Stimulated activated naive B cell treated with anti-CD40 and anti-IgM and Interleukin-4, amounts not matched to agents 10 μg/mL and 1 μg/mL and 100 μg/mL, for 72 hours (primary cell): ENCODE measurements at regions not wholly inside any gene's neighbourhood (a gene's known extent, or its start where the extent isn't known, plus 50 kb on each side); places are given as distances from the start of the nearest gene placed in this dataset.

Experiments
- ATAC-seq, 2 donors: fragments of 150-1000 bp; cut with Tn5 transposase; replicated peaks; 2 replicates each; pipeline ENCODE4 v1.10.0; 2021; ENCODE audit warnings: moderate library complexity in 1 of 2
- DNase-seq: peaks from one replicate; pipeline ENCODE4 v3.0.0; 2021
- H3K27ac Mint-ChIP-seq: one replicate; pipeline ENCODE4 v1.8.0; 2022; ENCODE audit warnings: mild to moderate bottlenecking, mixed read lengths
- H3K27me3 Mint-ChIP-seq, 2 donors: one replicate each; pipeline ENCODE4 v1.8.0; 2022; ENCODE audit warnings: mixed read lengths in 2 of 2
- H3K36me3 Mint-ChIP-seq, 2 donors: one replicate each; pipeline ENCODE4 v1.8.0; 2022; ENCODE audit warnings: mixed read lengths in 2 of 2, mild to moderate bottlenecking in 1 of 2
- H3K4me1 Mint-ChIP-seq, 2 donors: one replicate each; pipeline ENCODE4 v1.8.0; 2022; ENCODE audit warnings: mixed read lengths in 2 of 2, mild to moderate bottlenecking in 1 of 2
- H3K4me3 Mint-ChIP-seq, 2 donors: one replicate each; pipeline ENCODE4 v1.8.0; 2022; ENCODE audit warnings: mild to moderate bottlenecking in 2 of 2, mixed read lengths in 2 of 2, moderate library complexity in 1 of 2
- H3K9me3 Mint-ChIP-seq, 2 donors: one replicate each; pipeline ENCODE4 v1.8.0; 2022; ENCODE audit warnings: mixed read lengths in 2 of 2, mild to moderate bottlenecking in 1 of 2

DNA sequence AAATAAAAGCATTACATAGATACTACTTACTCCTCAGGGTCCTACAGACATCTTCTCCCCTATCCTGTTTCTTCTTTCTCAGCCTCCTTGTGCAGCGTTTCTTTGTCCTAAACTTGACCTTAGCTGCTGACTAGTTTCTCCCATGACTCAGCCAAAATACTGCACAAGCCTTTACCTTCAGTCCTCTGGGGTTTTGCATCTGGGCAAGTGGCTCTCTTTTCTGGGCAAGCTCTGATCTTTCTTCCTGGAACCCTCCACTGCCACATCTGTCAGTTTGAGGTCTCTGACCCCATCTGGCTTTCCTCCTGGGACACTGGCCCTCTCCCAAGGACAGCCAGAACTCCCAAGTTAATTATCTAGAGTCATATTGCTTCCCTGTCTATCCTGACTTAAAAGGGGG is 838.4 kb downstream of the DHX35 start:
- H3K9me3 Mint-ChIP-seq, result peaks cover 0 to 7% of the 10 kb centered on the region in 2 donors
- DNase-seq (no peak), ATAC-seq (no peak)
- no peaks in the 10 kb centered on the region for H3K36me3 Mint-ChIP-seq
- H3K27ac Mint-ChIP-seq, result no peak overlapping the region
- H3K4me1 Mint-ChIP-seq, result no peaks in the 10 kb centered on the region
- no peak overlapping the region for H3K4me3 Mint-ChIP-seq
- H3K27me3 Mint-ChIP-seq, result no peaks in the 10 kb centered on the region

GRCh38 chr20:39800111-39800510 is 838.0 kb downstream of the DHX35 start:
- H3K4me3 Mint-ChIP-seq, result no peak overlapping the region
- no peaks in the 10 kb centered on the region for H3K27me3 Mint-ChIP-seq
- H3K27ac Mint-ChIP-seq, result no peak overlapping the region
- no peaks in the 10 kb centered on the region for H3K36me3 Mint-ChIP-seq
- peaks cover 0 to 7% of the 10 kb centered on the region in 2 donors for H3K9me3 Mint-ChIP-seq
- ATAC-seq (peak in 1 of 2 donors; percentile 36), DNase-seq (no peak)
- H3K4me1 Mint-ChIP-seq, result no peaks in the 10 kb centered on the region

GRCh38 chr20:39799366-39799965 is 837.3 kb downstream of the DHX35 start:
- DNase-seq (no peak), ATAC-seq (no peak)
- Mint-ChIP-seq H3K27ac (no peak overlapping the region), H3K4me1 (no peaks in the 10 kb centered on the region), H3K9me3 (peaks cover under 1 to 7% of the 10 kb centered on the region in 2 donors), H3K27me3 (no peaks in the 10 kb centered on the region), H3K4me3 (no peak overlapping the region), H3K36me3 (no peaks in the 10 kb centered on the region)

- ATAC-seq, result no peak
- no peaks in the 10 kb centered on the region for H3K27me3 Mint-ChIP-seq
- no peak overlapping the region for H3K4me3 Mint-ChIP-seq
- no peak overlapping the region for H3K27ac Mint-ChIP-seq
- no peaks in the 10 kb centered on the region for H3K4me1 Mint-ChIP-seq
- DNase-seq, result no peak
- no peaks in the 10 kb centered on the region for H3K36me3 Mint-ChIP-seq
- peaks cover 4 to 7% of the 10 kb centered on the region in 2 donors for H3K9me3 Mint-ChIP-seq
Observed at GRCh38 chr20:39795401-39796272, 833.5 kb downstream of the DHX35 start.

GRCh38 chr20:39792334-39792733 is 830.2 kb downstream of the DHX35 start:
- Mint-ChIP-seq H3K4me1 (no peaks in the 10 kb centered on the region), H3K9me3 (peaks cover 2 to 4% of the 10 kb centered on the region in 2 donors), H3K4me3 (no peak overlapping the region), H3K36me3 (no peaks in the 10 kb centered on the region), H3K27me3 (no peaks in the 10 kb centered on the region), H3K27ac (no peak overlapping the region)
- DNase-seq (no peak), ATAC-seq (no peak)

DNA sequence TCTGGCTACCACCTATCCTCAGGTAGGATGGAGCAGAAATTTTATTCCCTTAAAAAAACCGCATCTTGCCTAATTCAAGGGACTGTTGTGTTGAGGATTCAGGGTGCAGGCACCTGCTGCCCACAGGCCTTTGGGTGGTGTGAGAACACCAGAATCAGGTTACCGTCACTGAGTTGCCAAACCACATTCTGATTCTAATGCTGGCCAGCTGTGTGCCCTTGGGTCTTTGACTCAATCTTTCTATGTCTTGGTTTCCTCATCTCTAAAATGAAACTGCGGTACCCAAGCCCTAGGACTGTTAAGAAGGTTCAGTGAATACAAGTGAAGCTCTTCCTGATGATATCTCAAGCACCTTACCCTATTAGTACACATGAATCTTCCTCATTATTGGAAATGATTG is 827.3 kb downstream of the DHX35 start:
- ATAC-seq (no peak), DNase-seq (no peak)
- H3K27me3 Mint-ChIP-seq, result no peaks in the 10 kb centered on the region
- no peak overlapping the region for H3K27ac Mint-ChIP-seq
- no peaks in the 10 kb centered on the region for H3K4me1 Mint-ChIP-seq
- H3K36me3 Mint-ChIP-seq, result no peaks in the 10 kb centered on the region
- peaks cover 2% of the 10 kb centered on the region in 2 donors for H3K9me3 Mint-ChIP-seq
- no peak overlapping the region for H3K4me3 Mint-ChIP-seq

GRCh38 chr20:39785252-39785917 is 823.2 kb downstream of the DHX35 start:
- peaks cover 0 to 2% of the 10 kb centered on the region in 2 donors for H3K9me3 Mint-ChIP-seq
- ATAC-seq (no peak), DNase-seq (no peak)
- H3K27ac Mint-ChIP-seq, result no peak overlapping the region
- no peak overlapping the region for H3K4me3 Mint-ChIP-seq
- H3K36me3 Mint-ChIP-seq, result no peaks in the 10 kb centered on the region
- no peaks in the 10 kb centered on the region for H3K4me1 Mint-ChIP-seq
- H3K27me3 Mint-ChIP-seq, result no peaks in the 10 kb centered on the region

- H3K36me3 Mint-ChIP-seq, result no peaks in the 10 kb centered on the region
- no peak for DNase-seq
- H3K4me1 Mint-ChIP-seq, result no peaks in the 10 kb centered on the region
- H3K27me3 Mint-ChIP-seq, result no peaks in the 10 kb centered on the region
- ATAC-seq, result no peak
- H3K4me3 Mint-ChIP-seq, result no peak overlapping the region
- no peak overlapping the region for H3K27ac Mint-ChIP-seq
- peaks cover 0 to 2% of the 10 kb centered on the region in 2 donors for H3K9me3 Mint-ChIP-seq
Observed at GRCh38 chr20:39784693-39785092, 822.5 kb downstream of the DHX35 start.

DNA sequence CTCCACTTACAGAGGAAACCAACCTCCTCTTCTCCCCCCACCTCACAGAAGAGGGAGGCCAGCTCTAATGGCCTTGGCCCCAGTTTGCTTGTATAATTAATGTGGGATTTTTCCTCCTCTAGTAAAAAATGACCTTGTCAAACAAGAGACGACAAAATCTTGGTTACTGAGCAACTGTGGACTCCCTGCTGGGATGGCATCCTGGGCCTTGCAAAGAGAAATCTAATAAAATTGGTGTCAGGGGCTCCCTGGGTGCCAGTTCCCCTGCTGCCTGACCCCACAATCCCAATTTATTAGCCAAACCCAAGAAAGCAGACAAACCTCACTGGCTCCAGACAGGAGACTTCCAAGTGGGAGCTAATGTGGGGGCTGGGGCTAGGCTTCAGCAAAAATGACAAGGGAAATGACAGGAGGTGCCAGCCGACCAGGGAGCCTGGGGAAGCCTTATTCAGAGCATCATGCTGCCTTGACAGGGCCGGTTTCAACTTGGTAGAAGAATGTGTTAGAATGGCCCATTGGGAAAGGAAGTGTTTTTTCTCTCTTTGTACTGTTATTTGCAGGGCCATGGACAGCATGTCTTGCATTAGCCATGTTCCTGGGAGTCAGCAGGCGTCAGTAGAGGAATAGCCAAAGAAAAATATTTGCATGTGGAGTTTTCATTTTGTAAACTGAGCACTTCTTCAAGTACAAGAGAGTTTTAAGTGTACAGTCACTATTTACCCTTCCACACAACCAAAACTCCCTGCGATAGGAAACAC is 816.9 kb downstream of the DHX35 start:
- Mint-ChIP-seq H3K36me3 (no peaks in the 10 kb centered on the region), H3K27ac (no peak overlapping the region), H3K4me3 (no peak overlapping the region), H3K9me3 (peaks cover 0 to 4% of the 10 kb centered on the region in 2 donors), H3K27me3 (no peaks in the 10 kb centered on the region), H3K4me1 (no peaks in the 10 kb centered on the region)
- DNase-seq (no peak), ATAC-seq (no peak)

DNA sequence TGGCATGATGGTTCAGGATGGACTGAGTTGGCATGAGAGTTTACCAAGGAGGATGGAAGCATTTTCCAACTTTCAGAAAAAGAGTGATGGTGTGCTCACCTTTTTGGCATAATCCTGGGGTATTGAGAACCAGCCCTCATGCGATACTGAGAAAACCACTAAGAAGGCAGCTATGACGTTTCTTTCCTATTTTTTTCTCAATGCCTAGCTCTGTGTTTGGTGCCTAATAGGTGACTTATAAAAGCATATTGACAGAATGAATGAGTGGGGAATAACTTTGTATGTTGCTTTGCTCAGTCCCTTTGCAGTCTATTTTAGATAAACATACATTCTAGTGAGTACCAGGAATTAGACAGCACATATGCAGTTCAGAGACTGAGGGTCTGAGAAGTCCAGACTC is 816.3 kb downstream of the DHX35 start:
- Mint-ChIP-seq H3K27ac (no peak overlapping the region), H3K4me3 (no peak overlapping the region), H3K4me1 (no peaks in the 10 kb centered on the region), H3K36me3 (no peaks in the 10 kb centered on the region), H3K9me3 (peaks cover 0 to 4% of the 10 kb centered on the region in 2 donors), H3K27me3 (no peaks in the 10 kb centered on the region)
- DNase-seq, result no peak
- ATAC-seq, result no peak

DNA sequence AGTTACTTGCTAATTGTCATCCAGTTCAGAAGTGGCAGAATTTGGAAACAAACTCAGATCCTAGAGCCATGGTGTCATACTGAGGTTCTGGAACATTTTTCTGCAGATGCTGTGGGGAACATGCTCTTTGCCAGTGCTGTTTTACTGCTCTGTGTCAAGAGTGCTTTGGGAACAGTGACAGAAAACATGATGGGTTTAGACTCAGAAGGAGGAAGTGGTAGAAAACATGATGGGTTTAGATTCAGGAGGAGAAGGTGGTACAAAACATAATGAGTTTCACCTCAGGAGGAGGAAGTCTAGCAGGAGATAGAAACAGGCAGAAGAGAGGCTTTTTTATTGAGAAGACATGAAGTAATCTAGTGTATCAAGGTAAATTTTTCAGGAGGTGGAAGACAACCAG is 815.5 kb downstream of the DHX35 start:
- no peak for DNase-seq
- H3K4me1 Mint-ChIP-seq, result no peaks in the 10 kb centered on the region
- H3K36me3 Mint-ChIP-seq, result no peaks in the 10 kb centered on the region
- no peak overlapping the region for H3K27ac Mint-ChIP-seq
- no peak overlapping the region for H3K4me3 Mint-ChIP-seq
- no peaks in the 10 kb centered on the region for H3K27me3 Mint-ChIP-seq
- H3K9me3 Mint-ChIP-seq, result peaks cover 0 to 2% of the 10 kb centered on the region in 2 donors
- no peak for ATAC-seq

DNA sequence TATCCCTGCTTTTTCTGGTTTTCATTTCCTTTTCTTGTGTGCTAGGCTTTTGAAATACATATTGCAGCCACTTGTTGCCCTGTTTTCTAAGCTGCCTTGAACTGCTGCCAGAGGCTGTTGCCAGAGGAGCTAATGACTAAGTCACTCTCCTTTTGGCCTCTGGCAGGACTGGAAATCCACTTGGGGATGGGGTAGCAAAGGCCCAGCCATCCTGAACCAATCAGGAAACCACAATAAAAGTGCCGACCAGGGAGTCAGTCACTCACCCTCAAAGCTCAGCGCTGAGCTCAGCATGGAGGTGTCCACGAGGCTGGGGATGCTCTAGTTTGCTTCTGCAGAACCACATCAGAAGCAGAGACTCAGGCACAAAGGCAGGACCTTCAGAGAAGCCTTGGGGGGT is 813.0 kb downstream of the DHX35 start:
- peaks cover 0 to 6% of the 10 kb centered on the region in 2 donors for H3K9me3 Mint-ChIP-seq
- ATAC-seq, result no peak
- DNase-seq, result no peak

DNA sequence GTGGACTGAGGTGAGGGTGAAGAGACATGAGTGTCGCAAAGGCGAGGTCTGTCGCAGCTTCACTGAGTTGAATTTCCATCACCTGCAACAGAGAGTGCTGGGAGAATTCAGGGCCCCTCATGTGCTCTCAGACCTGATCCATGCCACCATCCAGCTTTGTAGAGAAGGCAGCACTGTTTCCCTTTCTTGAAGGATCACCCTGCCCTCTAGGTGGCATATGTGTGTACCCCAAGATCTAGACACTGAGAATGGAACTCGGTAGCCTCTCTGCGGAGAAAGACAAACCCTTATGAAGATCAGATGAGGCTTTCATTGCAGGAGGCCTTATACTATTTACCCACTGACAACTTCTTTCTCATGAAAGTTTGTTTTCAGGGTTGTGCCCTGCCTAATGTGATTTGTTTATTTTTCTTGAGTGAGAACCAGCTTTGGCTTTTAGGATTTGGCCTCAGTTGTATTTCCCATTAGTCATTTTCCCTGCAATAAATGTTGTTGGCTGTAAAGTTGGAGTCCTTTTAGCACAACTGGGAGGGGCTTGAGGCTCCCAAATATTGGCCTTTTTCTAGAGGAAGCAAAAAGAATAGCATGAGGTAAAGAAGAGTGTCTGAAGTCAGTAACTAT is 811.3 kb downstream of the DHX35 start:
- DNase-seq (no peak), ATAC-seq (no peak)
- Mint-ChIP-seq H3K4me3 (no peak overlapping the region), H3K27me3 (no peaks in the 10 kb centered on the region), H3K9me3 (peaks cover 3 to 5% of the 10 kb centered on the region in 2 donors), H3K36me3 (no peaks in the 10 kb centered on the region), H3K27ac (no peak overlapping the region), H3K4me1 (no peaks in the 10 kb centered on the region)

More for the DNA sequence above, 813.0 kb downstream of the DHX35 start:
- Mint-ChIP-seq H3K36me3 (no peaks in the 10 kb centered on the region), H3K27ac (no peak overlapping the region), H3K27me3 (no peaks in the 10 kb centered on the region), H3K4me3 (no peak overlapping the region), H3K4me1 (no peaks in the 10 kb centered on the region)

DNA sequence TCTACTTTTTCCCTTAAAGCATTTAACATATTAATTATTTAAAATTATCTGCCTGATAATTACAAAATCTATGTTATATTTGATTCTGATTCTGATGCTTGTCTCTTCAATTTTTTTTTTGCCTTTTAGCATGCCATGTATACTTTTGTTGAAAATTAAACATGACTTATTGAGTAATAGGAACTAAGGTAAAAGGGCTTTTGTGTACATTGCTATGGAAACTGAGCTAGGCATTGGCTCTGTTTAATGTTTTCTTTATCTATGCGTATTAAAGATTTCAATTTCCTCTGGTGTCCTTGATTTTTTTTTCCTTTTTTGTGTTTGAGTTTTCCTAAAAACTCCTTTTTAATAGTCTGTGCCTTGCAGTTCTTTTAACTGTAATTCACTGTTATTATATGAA is 805.2 kb downstream of the DHX35 start:
- Mint-ChIP-seq H3K27me3 (no peaks in the 10 kb centered on the region), H3K27ac (no peak overlapping the region), H3K4me3 (no peak overlapping the region), H3K9me3 (peaks cover 9 to 12% of the 10 kb centered on the region in 2 donors), H3K36me3 (peaks cover 0 to 1% of the 10 kb centered on the region in 2 donors), H3K4me1 (no peaks in the 10 kb centered on the region)
- no peak for DNase-seq
- no peak for ATAC-seq
